B cell (primary cell): ENCODE measurements at regions not wholly inside any gene's neighbourhood (a gene's known extent, or its start where the extent isn't known, plus 50 kb on each side); places are given as distances from the start of the nearest gene placed in this dataset.

Source experiments
- ATAC-seq: fragments of 200-7000 bp; cut with Tn5 transposase; one replicate; pipeline ENCODE4 v1.10.0; 2021; ENCODE audit warnings: low read depth, mild to moderate bottlenecking, moderate number of reproducible peaks, moderate library complexity
- CTCF ChIA-PET: fragments of 350-600 bp; sonication (Branson Sonifier 250); formaldehyde crosslinking; loops from one replicate; lab custom pipeline; 2021; ENCODE audit warnings: antibody characterized with exemption, inconsistent platforms; lab: Charles Lee
- POLR2A ChIA-PET: fragments of 350-600 bp; sonication (Branson Sonifier 250); formaldehyde crosslinking; loops from one replicate; lab custom pipeline; 2021; ENCODE audit warnings: antibody characterized with exemption; lab: Charles Lee
- DNase-seq: peaks from one replicate; pipeline ENCODE4 v3.0.0; 2013
- H2AFZ ChIP-seq: 2 replicates; pipeline ENCODE4 v1.6.1; 2012; ENCODE audit warnings: mild to moderate bottlenecking, low read depth, low read length; ENCODE audit not compliant: insufficient read depth, poor library complexity, severe bottlenecking
- H3K27ac ChIP-seq, 2 donors: 1 replicate in 1 of 2; 2 replicates in 1 of 2; pipeline ENCODE4 v1.5.1; 2012 to 2013; ENCODE audit warnings: low read length in 2 of 2, mild to moderate bottlenecking in 2 of 2, moderate library complexity in 1 of 2
- H3K27me3 ChIP-seq, 4 experiments: fragments of 200-600 bp in 1 of 4; sonication (generic) in 1 of 4; replicated peaks in 1 of 4; 1 replicate in 2 of 4; 2 replicates in 2 of 4; pipeline versions ENCODE4 v1.6.1 to v1.7.0; 2013 to 2016; ENCODE audit warnings: low read length in 3 of 4, mild to moderate bottlenecking in 2 of 4, mixed read lengths in 1 of 4, moderate library complexity in 1 of 4; ENCODE audit not compliant: insufficient read depth in 4 of 4, control insufficient read depth in 3 of 4; ENCODE audit errors: control extremely low read depth in 1 of 4
- H3K36me3 ChIP-seq, 2 experiments: replicated peaks in 1 of 2; 1 replicate in 1 of 2; 2 replicates in 1 of 2; pipeline versions ENCODE4 v1.6.1 to v1.7.1; 2013; ENCODE audit warnings: low read length in 1 of 2; ENCODE audit not compliant: insufficient read depth in 2 of 2, control insufficient read depth in 1 of 2; ENCODE audit errors: control extremely low read depth in 1 of 2, extremely low read depth in 1 of 2
- H3K4me1 ChIP-seq, 2 donors: fragments of 200-600 bp in 1 of 2; sonication (generic) in 1 of 2; 1 replicate in 1 of 2; 2 replicates in 1 of 2; pipeline versions ENCODE4 v1.5.1 to v1.6.1; 2013 to 2017; ENCODE audit warnings: low read length in 2 of 2; ENCODE audit not compliant: control insufficient read depth in 2 of 2, insufficient read depth in 2 of 2
- H3K4me2 ChIP-seq: replicated peaks from 2 replicates; pipeline ENCODE3; 2012; ENCODE audit warnings: mild to moderate bottlenecking, low read depth, low read length; ENCODE audit not compliant: poor library complexity, severe bottlenecking
- H3K4me3 ChIP-seq, 5 experiments: fragments of 200-600 bp in 1 of 5; sonication (generic) in 1 of 5; 1 replicate in 3 of 5; 2 replicates in 2 of 5; pipeline versions ENCODE4 v1.5.1 to v1.7.0; 2011 to 2016; ENCODE audit warnings: low read length in 4 of 5, mild to moderate bottlenecking in 4 of 5, low read depth in 2 of 5, control low read depth in 1 of 5, moderate library complexity in 1 of 5; ENCODE audit not compliant: insufficient read depth in 1 of 5; ENCODE audit errors: control extremely low read depth in 1 of 5, extremely low read depth in 1 of 5
- H3K79me2 ChIP-seq: fragments of 200-600 bp; sonication (generic); one replicate; pipeline ENCODE4 v1.6.0; 2016; ENCODE audit warnings: low read length; ENCODE audit not compliant: control insufficient read depth, insufficient read depth
- H3K9ac ChIP-seq: fragments of 200-600 bp; sonication (generic); 2 replicates; pipeline ENCODE4 v1.6.1; 2017; ENCODE audit warnings: mild to moderate bottlenecking, low read length, moderate library complexity
- H3K9me3 ChIP-seq, 3 donors: one replicate each; pipeline versions ENCODE4 v1.6.1 to v1.7.1; 2013; ENCODE audit warnings: low read length in 2 of 3; ENCODE audit not compliant: control insufficient read depth in 2 of 3, insufficient read depth in 1 of 3; ENCODE audit errors: control extremely low read depth in 1 of 3
- H4K20me1 ChIP-seq: 2 replicates; pipeline ENCODE4 v1.6.0; 2012; ENCODE audit warnings: mild to moderate bottlenecking, low read length; ENCODE audit not compliant: insufficient read depth, control insufficient read depth, poor library complexity, severe bottlenecking
- H3K27ac Mint-ChIP-seq: one replicate; pipeline ENCODE4 v1.8.0; 2021; ENCODE audit warnings: mixed read lengths
- H3K27me3 Mint-ChIP-seq: one replicate; pipeline ENCODE4 v1.8.0; 2021; ENCODE audit warnings: mixed read lengths
- H3K4me1 Mint-ChIP-seq: one replicate; pipeline ENCODE4 v1.8.0; 2021; ENCODE audit warnings: mixed read lengths
- H3K4me3 Mint-ChIP-seq: one replicate; pipeline ENCODE4 v1.8.0; 2021; ENCODE audit warnings: mixed read lengths
- H3K9me3 Mint-ChIP-seq: one replicate; pipeline ENCODE4 v1.8.0; 2022; ENCODE audit warnings: mixed read lengths; ENCODE audit not compliant: insufficient read depth
- EZH2 ChIP-seq: IDR thresholded peaks from 2 replicates; pipeline ENCODE4 v1.6.1; 2012; ENCODE audit warnings: borderline replicate concordance, low read depth, mild to moderate bottlenecking, moderate library complexity, low read length; ENCODE audit not compliant: insufficient read depth, poor library complexity, severe bottlenecking
- WGBS: methylation state at CpG from one replicate; pipeline ENCODE4 v1.1.5; 2013; ENCODE audit warnings: missing lambda C conversion rate; ENCODE audit not compliant: insufficient coverage; 5-methylcytosine and 5-hydroxymethylcytosine counted together
- intact Hi-C: fragments of 100-400 bp; cut with micrococcal nuclease; formaldehyde crosslinking; loops from one replicate; pipeline ENCODE4 v1.10.0; 2022
- TF ChIP-seq, protein P1 (sequence below): fragments of 200-600 bp; IDR thresholded peaks from one replicate; pipeline ENCODE4 v1.8.0; 2022; ENCODE audit warnings: antibody characterized with exemption, mild to moderate bottlenecking

DNA sequence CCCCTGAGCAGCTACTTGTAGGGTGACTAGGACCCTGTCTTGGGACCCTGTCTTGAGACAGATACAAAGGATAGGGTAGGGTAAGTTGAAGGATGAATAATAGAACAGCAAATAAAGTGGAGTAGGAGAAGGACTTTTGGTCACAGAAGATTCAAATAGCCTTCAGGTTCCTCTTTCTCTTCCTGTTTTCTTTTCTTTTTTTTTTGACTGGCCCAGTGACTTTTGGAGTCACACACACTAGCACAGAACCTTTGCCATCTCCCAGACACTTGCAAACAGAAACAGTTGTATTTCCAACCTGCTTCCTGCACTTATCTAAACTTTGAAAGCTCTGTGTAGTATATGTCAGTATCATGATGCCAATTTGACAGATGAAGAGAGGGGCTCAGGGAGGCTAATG lies 108.2 kb downstream of the TDRD15 start:
- POLR2A ChIA-PET = no interaction called here
- no peaks in the 10 kb centered on the region for H3K9me3 Mint-ChIP-seq
- peak overlapping the region; percentile 12 for H3K27ac Mint-ChIP-seq
- no peak for TF ChIP-seq EZH2
- TF ChIP-seq, protein P1, sequence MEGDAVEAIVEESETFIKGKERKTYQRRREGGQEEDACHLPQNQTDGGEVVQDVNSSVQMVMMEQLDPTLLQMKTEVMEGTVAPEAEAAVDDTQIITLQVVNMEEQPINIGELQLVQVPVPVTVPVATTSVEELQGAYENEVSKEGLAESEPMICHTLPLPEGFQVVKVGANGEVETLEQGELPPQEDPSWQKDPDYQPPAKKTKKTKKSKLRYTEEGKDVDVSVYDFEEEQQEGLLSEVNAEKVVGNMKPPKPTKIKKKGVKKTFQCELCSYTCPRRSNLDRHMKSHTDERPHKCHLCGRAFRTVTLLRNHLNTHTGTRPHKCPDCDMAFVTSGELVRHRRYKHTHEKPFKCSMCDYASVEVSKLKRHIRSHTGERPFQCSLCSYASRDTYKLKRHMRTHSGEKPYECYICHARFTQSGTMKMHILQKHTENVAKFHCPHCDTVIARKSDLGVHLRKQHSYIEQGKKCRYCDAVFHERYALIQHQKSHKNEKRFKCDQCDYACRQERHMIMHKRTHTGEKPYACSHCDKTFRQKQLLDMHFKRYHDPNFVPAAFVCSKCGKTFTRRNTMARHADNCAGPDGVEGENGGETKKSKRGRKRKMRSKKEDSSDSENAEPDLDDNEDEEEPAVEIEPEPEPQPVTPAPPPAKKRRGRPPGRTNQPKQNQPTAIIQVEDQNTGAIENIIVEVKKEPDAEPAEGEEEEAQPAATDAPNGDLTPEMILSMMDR = no peak
- Histone ChIP-seq H3K27me3 (no peaks in the 10 kb centered on the region), H3K4me2 (peak overlapping the region; percentile 13), H4K20me1 (no peaks in the 10 kb centered on the region), H2AFZ (peak overlapping the region; percentile 11), H3K9me3 (no peaks in the 10 kb centered on the region), H3K9ac (no peak overlapping the region), H3K79me2 (no peaks in the 10 kb centered on the region), H3K4me1 (peaks cover 11 to 13% of the 10 kb centered on the region in 2 donors), H3K4me3 (no peak overlapping the region), H3K27ac (no peak overlapping the region), H3K36me3 (no peaks in the 10 kb centered on the region)
- no peaks in the 10 kb centered on the region for H3K27me3 Mint-ChIP-seq
- intact Hi-C loops = no loop called here
- H3K4me3 Mint-ChIP-seq = no peak overlapping the region
- DNase-seq (peak; percentile 14), ATAC-seq (no peak)
- CTCF ChIA-PET = no interaction called here
- H3K4me1 Mint-ChIP-seq = peaks cover 21% of the 10 kb centered on the region

- Histone ChIP-seq H3K4me1 (peaks cover 11 to 13% of the 10 kb centered on the region in 2 donors), H3K9me3 (no peaks in the 10 kb centered on the region), H4K20me1 (no peaks in the 10 kb centered on the region), H2AFZ (no peak overlapping the region), H3K27me3 (no peaks in the 10 kb centered on the region), H3K36me3 (no peaks in the 10 kb centered on the region), H3K9ac (no peak overlapping the region), H3K79me2 (no peaks in the 10 kb centered on the region), H3K4me3 (no peak overlapping the region), H3K27ac (no peak overlapping the region), H3K4me2 (no peak overlapping the region)
- Mint-ChIP-seq H3K4me3 (no peak overlapping the region), H3K9me3 (no peaks in the 10 kb centered on the region), H3K27me3 (no peaks in the 10 kb centered on the region), H3K4me1 (peaks cover 21% of the 10 kb centered on the region), H3K27ac (no peak overlapping the region)
- WGBS = no CpG with 5 or more reads among the region's 3 CpGs
- ChIA-PET CTCF (no interaction called here), POLR2A (no interaction called here)
- no peak for DNase-seq
- intact Hi-C loops = no loop called here
- TF ChIP-seq, protein P1 = no peak
- no peak for TF ChIP-seq EZH2
- no peak for ATAC-seq
These were observed 109.4 kb downstream of the TDRD15 start for GRCh38 chr2:21233194-21233593.
